ENCODE measurements at regions not wholly inside any gene's neighbourhood (a gene's known extent, or its start where the extent isn't known, plus 50 kb on each side); places are given as distances from the start of the nearest gene placed in this dataset.
A peak's percentile ranks its signal among the peaks of the same experiment; 100 is the strongest.

DNA sequence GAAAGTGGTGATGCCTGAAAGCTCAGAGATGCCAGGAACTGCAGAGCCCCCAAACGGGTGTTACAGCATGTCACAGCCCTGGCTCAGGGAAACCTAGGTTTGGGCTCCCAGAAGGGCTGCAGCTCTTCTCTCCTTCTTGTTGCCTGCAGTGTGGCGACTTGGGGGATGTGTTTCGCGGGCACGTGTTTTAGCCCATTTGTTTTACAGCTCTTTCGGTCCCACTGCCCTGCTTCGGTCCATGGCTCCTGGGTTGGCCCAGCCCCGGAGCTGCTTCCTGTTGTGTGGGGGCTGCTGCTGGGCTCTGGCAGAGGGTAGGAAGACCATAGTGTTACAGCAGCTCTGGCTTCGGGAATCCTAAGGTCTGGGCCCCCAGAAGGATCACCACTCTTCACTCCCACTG lies 222.9 kb upstream of the RIOK2 start:
- H3K27me3 ChIP-seq (ENCODE audit: insufficient read depth, low read depth, severe bottlenecking), result no peaks in the 10 kb centered on the region
- no peak overlapping the region for H3K27ac ChIP-seq
- H3K9me3 ChIP-seq (ENCODE audit: severe bottlenecking), result peaks cover 2% of the 10 kb centered on the region
- no peaks in the 10 kb centered on the region for H3K36me3 ChIP-seq
- TF ChIP-seq, protein P1, sequence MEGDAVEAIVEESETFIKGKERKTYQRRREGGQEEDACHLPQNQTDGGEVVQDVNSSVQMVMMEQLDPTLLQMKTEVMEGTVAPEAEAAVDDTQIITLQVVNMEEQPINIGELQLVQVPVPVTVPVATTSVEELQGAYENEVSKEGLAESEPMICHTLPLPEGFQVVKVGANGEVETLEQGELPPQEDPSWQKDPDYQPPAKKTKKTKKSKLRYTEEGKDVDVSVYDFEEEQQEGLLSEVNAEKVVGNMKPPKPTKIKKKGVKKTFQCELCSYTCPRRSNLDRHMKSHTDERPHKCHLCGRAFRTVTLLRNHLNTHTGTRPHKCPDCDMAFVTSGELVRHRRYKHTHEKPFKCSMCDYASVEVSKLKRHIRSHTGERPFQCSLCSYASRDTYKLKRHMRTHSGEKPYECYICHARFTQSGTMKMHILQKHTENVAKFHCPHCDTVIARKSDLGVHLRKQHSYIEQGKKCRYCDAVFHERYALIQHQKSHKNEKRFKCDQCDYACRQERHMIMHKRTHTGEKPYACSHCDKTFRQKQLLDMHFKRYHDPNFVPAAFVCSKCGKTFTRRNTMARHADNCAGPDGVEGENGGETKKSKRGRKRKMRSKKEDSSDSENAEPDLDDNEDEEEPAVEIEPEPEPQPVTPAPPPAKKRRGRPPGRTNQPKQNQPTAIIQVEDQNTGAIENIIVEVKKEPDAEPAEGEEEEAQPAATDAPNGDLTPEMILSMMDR (IDR thresholded peaks at IDR 0.05; ENCODE audit: low read depth, low read length), result no peak
- no peak overlapping the region for H3K4me3 ChIP-seq (ENCODE audit: low read depth, low read length)
- no peak for DNase-seq

DNA sequence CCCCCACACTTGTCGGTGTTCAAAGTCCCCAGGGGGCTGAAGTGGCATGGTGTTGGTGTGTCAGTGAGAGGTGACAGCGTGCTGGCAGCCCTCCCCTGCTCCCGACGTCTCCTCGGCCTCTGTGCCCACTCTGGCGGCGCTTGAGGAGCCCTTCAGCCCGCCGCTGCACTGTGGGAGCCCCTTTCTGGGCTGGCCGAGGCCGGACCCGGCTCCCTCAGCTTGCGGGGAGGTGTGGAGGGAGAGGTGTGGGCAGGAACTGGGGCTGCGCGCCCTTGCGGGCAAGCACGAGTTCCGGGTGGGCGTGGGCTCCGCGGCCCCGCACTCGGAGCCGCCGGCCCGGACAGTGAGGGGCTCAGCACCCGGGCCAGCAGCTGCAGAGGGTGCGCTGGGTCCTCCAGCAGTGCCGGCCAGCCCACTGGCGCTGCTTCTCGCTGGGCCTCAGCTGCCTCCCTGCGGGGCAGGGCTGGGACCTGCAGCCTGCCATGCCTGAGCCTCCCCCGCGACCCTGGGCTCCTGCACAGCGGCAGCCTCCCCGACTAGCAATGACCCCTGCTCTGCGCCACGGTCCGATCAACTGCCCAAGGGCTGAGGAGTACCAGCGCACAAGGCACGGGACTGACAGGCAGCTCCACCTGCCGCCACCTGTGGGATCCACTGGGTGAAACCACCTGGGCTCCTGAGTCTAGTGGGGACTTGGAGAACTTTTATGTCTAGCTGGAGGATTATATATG lies 224.1 kb upstream of the RIOK2 start:
- Histone ChIP-seq H3K9me3 (ENCODE audit: severe bottlenecking) (peaks cover 2% of the 10 kb centered on the region), H3K4me3 (ENCODE audit: low read depth, low read length) (no peak overlapping the region), H3K27ac (no peak overlapping the region), H3K36me3 (no peaks in the 10 kb centered on the region), H3K27me3 (ENCODE audit: insufficient read depth, low read depth, severe bottlenecking) (no peaks in the 10 kb centered on the region)
- no peak for DNase-seq
- TF ChIP-seq, protein P1 (IDR thresholded peaks at IDR 0.05; ENCODE audit: low read depth, low read length), result no peak

DNA sequence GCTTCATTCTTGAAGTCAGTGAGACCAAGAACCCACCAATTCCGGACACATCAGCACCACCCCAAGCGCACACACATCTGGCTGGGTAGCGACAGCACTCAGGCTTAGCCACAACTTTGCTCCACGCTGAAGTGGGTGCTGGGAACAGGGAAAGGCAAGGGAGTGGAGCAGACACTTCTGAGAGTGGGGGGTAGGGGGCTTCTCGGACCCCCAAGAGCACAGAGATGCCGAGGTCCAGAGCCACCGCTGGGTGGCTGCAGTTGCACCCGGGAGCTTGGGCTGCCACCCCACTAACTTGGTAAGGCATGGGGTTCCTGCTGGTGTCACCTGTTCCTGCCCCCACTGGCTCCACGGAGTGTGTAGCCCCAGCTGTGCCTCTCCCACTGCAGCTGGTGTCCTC lies 225.3 kb upstream of the RIOK2 start:
- Histone ChIP-seq H3K4me3 (ENCODE audit: low read depth, low read length) (no peak overlapping the region), H3K27me3 (ENCODE audit: insufficient read depth, low read depth, severe bottlenecking) (no peaks in the 10 kb centered on the region), H3K36me3 (no peaks in the 10 kb centered on the region), H3K9me3 (ENCODE audit: severe bottlenecking) (peaks cover 2% of the 10 kb centered on the region), H3K27ac (no peak overlapping the region)
- TF ChIP-seq, protein P1 (IDR thresholded peaks at IDR 0.05; ENCODE audit: low read depth, low read length), result no peak
- no peak for DNase-seq

DNA sequence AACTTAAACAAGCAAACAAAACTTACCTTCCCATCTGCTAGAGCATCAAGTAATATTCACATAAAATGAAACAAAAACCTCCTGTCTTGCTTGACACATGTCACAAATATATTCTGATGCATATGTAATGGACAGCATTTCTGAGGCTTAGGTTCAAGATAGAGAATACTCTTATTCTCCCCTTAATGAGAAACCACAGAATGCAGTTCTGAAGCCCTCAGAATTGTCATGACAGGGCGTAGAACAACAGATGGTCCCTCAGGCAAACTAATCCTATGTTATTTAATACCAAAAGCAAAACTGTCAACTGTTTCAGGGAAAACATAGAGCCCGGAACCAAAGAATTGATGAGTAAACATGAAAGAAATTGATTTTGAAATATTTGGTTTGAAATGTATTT lies 229.9 kb upstream of the RIOK2 start:
- H3K27ac ChIP-seq, result peak overlapping the region; percentile 59
- no peaks in the 10 kb centered on the region for H3K27me3 ChIP-seq (ENCODE audit: insufficient read depth, low read depth, severe bottlenecking)
- no peaks in the 10 kb centered on the region for H3K9me3 ChIP-seq (ENCODE audit: severe bottlenecking)
- peak; percentile 16 for DNase-seq
- H3K4me3 ChIP-seq (ENCODE audit: low read depth, low read length), result no peak overlapping the region
- TF ChIP-seq, protein P1 (IDR thresholded peaks at IDR 0.05; ENCODE audit: low read depth, low read length), result no peak
- no peaks in the 10 kb centered on the region for H3K36me3 ChIP-seq

DNA sequence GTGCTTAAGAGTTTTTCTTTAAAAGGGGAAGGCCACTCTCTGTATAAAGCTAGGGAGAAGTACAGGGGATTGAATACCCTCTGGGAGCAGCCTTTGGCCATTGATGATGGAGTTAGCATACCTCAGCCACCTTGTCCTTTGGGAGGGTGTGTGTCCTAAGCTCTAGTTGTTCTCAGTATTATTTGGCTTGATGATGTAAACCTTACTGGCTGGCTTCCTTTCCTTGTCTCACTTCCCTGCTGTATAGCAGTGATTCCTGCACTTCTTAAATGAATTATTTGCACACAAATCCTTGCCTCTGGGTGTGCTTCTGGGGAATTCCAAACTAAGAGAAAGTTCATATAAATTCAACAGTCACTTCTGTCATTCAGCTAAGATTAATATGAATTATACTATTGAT lies 234.9 kb upstream of the RIOK2 start:
- DNase-seq, result no peak
- TF ChIP-seq, protein P1 (IDR thresholded peaks at IDR 0.05; ENCODE audit: low read depth, low read length), result no peak
- H3K36me3 ChIP-seq, result no peaks in the 10 kb centered on the region
- H3K9me3 ChIP-seq (ENCODE audit: severe bottlenecking), result no peaks in the 10 kb centered on the region
- H3K27me3 ChIP-seq (ENCODE audit: insufficient read depth, low read depth, severe bottlenecking), result no peaks in the 10 kb centered on the region
- H3K27ac ChIP-seq, result no peak overlapping the region
- no peak overlapping the region for H3K4me3 ChIP-seq (ENCODE audit: low read depth, low read length)

DNA sequence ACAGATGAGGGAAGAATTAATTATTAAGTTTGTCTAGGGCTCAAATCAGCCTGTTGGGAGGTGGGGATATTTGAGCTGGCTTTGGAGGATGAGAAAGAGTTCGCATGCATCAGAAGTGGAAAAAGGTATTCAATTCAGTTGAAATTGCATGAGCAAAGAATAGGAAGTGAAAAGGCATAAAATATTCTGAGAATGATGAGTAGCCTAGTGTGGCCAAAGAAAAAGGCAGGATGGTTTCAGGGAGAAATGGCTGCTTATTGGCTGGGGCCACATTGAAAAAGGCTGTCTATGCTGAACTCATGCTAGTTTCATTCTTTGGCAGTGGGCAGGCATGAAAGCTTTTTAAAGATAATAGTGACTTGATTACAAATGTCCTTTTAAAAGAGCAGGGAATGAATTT lies 235.4 kb upstream of the RIOK2 start:
- H3K9me3 ChIP-seq (ENCODE audit: severe bottlenecking), result no peaks in the 10 kb centered on the region
- TF ChIP-seq, protein P1 (IDR thresholded peaks at IDR 0.05; ENCODE audit: low read depth, low read length), result no peak
- H3K4me3 ChIP-seq (ENCODE audit: low read depth, low read length), result no peak overlapping the region
- no peaks in the 10 kb centered on the region for H3K36me3 ChIP-seq
- no peak for DNase-seq
- no peaks in the 10 kb centered on the region for H3K27me3 ChIP-seq (ENCODE audit: insufficient read depth, low read depth, severe bottlenecking)
- H3K27ac ChIP-seq, result no peak overlapping the region
